Peyer's patch (tissue), 4 donors: ENCODE measurements at regions not wholly inside any gene's neighbourhood (a gene's known extent, or its start where the extent isn't known, plus 50 kb on each side); places are given as distances from the start of the nearest gene placed in this dataset.
A peak's percentile ranks its signal among the peaks of the same experiment; 100 is the strongest.
"Not testable (repeated sequence)": the region's sequence is repeated elsewhere in the genome, so short reads cannot be mapped to it uniquely, and the experiment has no call there.

Experiments used
- DNase-seq, 3 donors: peaks; one replicate each; pipeline ENCODE4 v3.0.0-alpha.2; 2017 to 2019
- H3K27ac ChIP-seq, 4 donors: fragments of 200-600 bp; sonication (generic); one replicate each; pipeline ENCODE4 v1.5.1; 2016 to 2019
- H3K27me3 ChIP-seq, 2 donors: fragments of 200-600 bp; sonication (generic); one replicate each; pipeline ENCODE4 v1.5.1; 2019
- H3K36me3 ChIP-seq, 3 donors: fragments of 200-600 bp; sonication (generic); one replicate each; pipeline ENCODE4 v1.5.1; 2016 to 2019
- H3K4me1 ChIP-seq, 4 donors: fragments of 200-600 bp; sonication (generic); one replicate each; pipeline ENCODE4 v1.5.1; 2016 to 2019
- H3K4me3 ChIP-seq, 4 donors: fragments of 200-600 bp; sonication (generic); 1 replicate in 3 of 4; 2 replicates in 1 of 4; pipeline ENCODE4 v1.5.1; 2016 to 2019; ENCODE audit warnings: mild to moderate bottlenecking in 1 of 4
- H3K9me3 ChIP-seq, 4 donors: fragments of 200-600 bp; sonication (generic); one replicate each; pipeline ENCODE4 v1.5.1; 2016 to 2019; ENCODE audit warnings: mild to moderate bottlenecking in 1 of 4
- POLR2A ChIP-seq, 2 donors: fragments of 450-650 bp; IDR thresholded peaks; one replicate each; pipeline ENCODE4 v1.5.1; 2017; ENCODE audit warnings: antibody characterized with exemption in 2 of 2, mild to moderate bottlenecking in 2 of 2, moderate library complexity in 2 of 2
- TF ChIP-seq, protein P1 (sequence below), 6 experiments: fragments of 450-650 bp in 4 of 6; fragments of 200-600 bp in 2 of 6; sonication (generic) in 1 of 6; IDR thresholded peaks; one replicate each; pipeline ENCODE4 v1.5.1; 2017 to 2019; ENCODE audit warnings: antibody characterized with exemption in 6 of 6, mild to moderate bottlenecking in 3 of 6, moderate library complexity in 1 of 6

- no peak for DNase-seq
- Histone ChIP-seq H3K9me3 (no peaks in the 10 kb centered on the region), H3K27me3 (no peaks in the 10 kb centered on the region), H3K27ac (peak overlapping the region; percentile 38 to 57 (median 44)), H3K36me3 (no peaks in the 10 kb centered on the region), H3K4me1 (peaks cover 0 to 49% (median 21%) of the 10 kb centered on the region in 4 donors), H3K4me3 (no peak overlapping the region)
- TF ChIP-seq, protein P1, sequence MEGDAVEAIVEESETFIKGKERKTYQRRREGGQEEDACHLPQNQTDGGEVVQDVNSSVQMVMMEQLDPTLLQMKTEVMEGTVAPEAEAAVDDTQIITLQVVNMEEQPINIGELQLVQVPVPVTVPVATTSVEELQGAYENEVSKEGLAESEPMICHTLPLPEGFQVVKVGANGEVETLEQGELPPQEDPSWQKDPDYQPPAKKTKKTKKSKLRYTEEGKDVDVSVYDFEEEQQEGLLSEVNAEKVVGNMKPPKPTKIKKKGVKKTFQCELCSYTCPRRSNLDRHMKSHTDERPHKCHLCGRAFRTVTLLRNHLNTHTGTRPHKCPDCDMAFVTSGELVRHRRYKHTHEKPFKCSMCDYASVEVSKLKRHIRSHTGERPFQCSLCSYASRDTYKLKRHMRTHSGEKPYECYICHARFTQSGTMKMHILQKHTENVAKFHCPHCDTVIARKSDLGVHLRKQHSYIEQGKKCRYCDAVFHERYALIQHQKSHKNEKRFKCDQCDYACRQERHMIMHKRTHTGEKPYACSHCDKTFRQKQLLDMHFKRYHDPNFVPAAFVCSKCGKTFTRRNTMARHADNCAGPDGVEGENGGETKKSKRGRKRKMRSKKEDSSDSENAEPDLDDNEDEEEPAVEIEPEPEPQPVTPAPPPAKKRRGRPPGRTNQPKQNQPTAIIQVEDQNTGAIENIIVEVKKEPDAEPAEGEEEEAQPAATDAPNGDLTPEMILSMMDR (IDR thresholded peaks at IDR 0.05): no peak
- no peak for TF ChIP-seq POLR2A (IDR thresholded peaks at IDR 0.05)
These were observed 163.8 kb upstream of the GSE1 start for GRCh38 chr16:85449191-85449884.

GRCh38 chr16:85449885-85450245, 163.3 kb upstream of the GSE1 start:
- Histone ChIP-seq H3K36me3 (no peaks in the 10 kb centered on the region), H3K9me3 (no peaks in the 10 kb centered on the region), H3K4me3 (no peak overlapping the region), H3K4me1 (peaks cover 0 to 44% (median 21%) of the 10 kb centered on the region in 4 donors), H3K27me3 (no peaks in the 10 kb centered on the region), H3K27ac (peak overlapping the region in 1 of 4 donors; percentile 48)
- TF ChIP-seq POLR2A (IDR thresholded peaks at IDR 0.05): no peak
- TF ChIP-seq, protein P1 (IDR thresholded peaks at IDR 0.05): no peak
- DNase-seq: no peak

GRCh38 chr16:85451142-85451541, 162.0 kb upstream of the GSE1 start:
- not testable (repeated sequence) for H3K27ac ChIP-seq, H3K9me3 ChIP-seq, H3K4me3 ChIP-seq, H3K36me3 ChIP-seq, DNase-seq, H3K27me3 ChIP-seq
- peaks cover 0 to 31% (median 21%) of the 10 kb centered on the region in 4 donors for H3K4me1 ChIP-seq

GRCh38 chr16:85451641-85452363, 161.3 kb upstream of the GSE1 start:
- Histone ChIP-seq H3K9me3 (no peaks in the 10 kb centered on the region), H3K4me1 (peaks cover 0 to 31% (median 21%) of the 10 kb centered on the region in 4 donors), H3K27ac (no peak overlapping the region), H3K27me3 (no peaks in the 10 kb centered on the region), H3K4me3 (no peak overlapping the region), H3K36me3 (no peaks in the 10 kb centered on the region)
- TF ChIP-seq POLR2A (IDR thresholded peaks at IDR 0.05): no peak
- TF ChIP-seq, protein P1 (IDR thresholded peaks at IDR 0.05): no peak
- no peak for DNase-seq

DNA sequence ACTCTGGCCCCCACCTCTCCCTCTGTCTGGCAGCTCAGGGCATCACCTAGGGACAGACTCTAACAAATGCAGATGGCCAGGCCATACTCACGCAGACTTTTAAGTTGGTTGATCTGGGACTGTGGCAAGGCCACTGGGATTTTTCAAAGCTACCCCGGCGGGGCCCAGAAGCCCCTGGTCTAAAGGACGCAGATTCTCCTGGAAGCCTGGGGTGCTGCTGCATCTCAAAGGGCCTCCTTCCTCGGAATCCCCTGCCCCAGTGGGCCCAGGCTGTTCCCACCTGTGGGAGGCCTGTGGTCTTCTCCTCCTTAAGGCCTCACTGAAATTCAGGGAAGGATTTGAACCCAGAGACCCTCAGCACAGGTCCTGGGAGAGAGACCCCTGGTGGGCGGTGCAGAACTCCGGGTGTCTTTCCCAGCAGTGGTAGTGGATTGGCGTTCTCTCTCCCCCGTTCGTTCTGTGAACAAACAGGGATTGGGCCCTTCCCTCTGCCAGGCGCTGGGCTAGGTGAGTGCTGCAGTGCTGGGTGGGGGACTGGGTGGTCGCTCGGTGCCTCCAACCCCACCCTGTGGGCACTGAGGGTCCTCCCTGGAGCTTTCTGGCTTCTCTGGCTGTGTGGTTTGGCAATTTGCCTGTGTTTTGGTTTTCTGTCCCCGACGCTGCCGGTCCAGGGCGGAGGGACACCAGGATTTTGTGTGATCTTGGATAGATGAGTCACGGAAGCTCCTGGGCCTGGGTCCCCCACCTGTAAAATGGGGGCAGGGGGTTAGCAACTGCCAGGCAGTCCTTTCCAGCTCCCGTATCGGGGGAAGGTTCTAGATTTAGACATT, 160.5 kb upstream of the GSE1 start:
- TF ChIP-seq, protein P1 (IDR thresholded peaks at IDR 0.05): no peak
- no peak for TF ChIP-seq POLR2A (IDR thresholded peaks at IDR 0.05)
- Histone ChIP-seq H3K4me3 (no peak overlapping the region), H3K27ac (no peak overlapping the region)

More for the DNA sequence above, 160.5 kb upstream of the GSE1 start:
- no peaks in the 10 kb centered on the region for H3K27me3 ChIP-seq
- H3K36me3 ChIP-seq: no peaks in the 10 kb centered on the region
- no peak for DNase-seq
- H3K9me3 ChIP-seq: no peaks in the 10 kb centered on the region
- peaks cover 0 to 31% (median 19%) of the 10 kb centered on the region in 4 donors for H3K4me1 ChIP-seq
